ENCODE measurements at regions not wholly inside any gene's neighbourhood (a gene's known extent, or its start where the extent isn't known, plus 50 kb on each side); places are given as distances from the start of the nearest gene placed in this dataset.

DNA sequence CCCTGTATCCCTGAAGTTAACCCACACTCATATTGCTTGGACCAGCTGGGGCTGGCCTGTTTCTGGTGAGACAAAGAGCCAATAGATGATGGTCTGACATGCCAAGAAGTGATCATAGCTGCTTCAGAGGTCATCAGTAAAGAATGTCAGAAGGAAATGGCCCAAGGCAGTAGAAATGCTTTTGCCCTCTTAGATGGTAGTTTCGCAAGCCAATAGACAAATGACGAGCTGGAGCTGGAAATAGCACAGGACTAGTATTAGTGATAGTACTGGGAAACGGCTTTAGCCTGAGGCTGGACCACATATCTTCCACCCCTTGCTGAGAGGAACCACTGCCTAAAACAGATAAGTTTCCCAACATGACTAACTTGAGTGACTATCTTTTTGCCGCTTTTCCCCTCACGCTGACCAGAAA lies 176.1 kb upstream of the THBS1 start:
- TF ChIP-seq, protein P1, sequence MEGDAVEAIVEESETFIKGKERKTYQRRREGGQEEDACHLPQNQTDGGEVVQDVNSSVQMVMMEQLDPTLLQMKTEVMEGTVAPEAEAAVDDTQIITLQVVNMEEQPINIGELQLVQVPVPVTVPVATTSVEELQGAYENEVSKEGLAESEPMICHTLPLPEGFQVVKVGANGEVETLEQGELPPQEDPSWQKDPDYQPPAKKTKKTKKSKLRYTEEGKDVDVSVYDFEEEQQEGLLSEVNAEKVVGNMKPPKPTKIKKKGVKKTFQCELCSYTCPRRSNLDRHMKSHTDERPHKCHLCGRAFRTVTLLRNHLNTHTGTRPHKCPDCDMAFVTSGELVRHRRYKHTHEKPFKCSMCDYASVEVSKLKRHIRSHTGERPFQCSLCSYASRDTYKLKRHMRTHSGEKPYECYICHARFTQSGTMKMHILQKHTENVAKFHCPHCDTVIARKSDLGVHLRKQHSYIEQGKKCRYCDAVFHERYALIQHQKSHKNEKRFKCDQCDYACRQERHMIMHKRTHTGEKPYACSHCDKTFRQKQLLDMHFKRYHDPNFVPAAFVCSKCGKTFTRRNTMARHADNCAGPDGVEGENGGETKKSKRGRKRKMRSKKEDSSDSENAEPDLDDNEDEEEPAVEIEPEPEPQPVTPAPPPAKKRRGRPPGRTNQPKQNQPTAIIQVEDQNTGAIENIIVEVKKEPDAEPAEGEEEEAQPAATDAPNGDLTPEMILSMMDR (conservative IDR thresholded peaks at IDR 0.05; ENCODE audit: low read depth), result no peak
- no peak overlapping the region; the same call in 1 of the 2 replicates for H3K27ac ChIP-seq
- DNase-seq (ENCODE audit: low spot score), result peak; percentile 87
- POLR2A ChIA-PET (ENCODE audit: low non-redundant PET), result no interaction called here
- CTCF ChIA-PET, result interaction anchor here (2.1 kb wide), 1 partner anchor 176 kb away, joined by 6 read pairs; the partner anchor contains the start of gene THBS1

DNA sequence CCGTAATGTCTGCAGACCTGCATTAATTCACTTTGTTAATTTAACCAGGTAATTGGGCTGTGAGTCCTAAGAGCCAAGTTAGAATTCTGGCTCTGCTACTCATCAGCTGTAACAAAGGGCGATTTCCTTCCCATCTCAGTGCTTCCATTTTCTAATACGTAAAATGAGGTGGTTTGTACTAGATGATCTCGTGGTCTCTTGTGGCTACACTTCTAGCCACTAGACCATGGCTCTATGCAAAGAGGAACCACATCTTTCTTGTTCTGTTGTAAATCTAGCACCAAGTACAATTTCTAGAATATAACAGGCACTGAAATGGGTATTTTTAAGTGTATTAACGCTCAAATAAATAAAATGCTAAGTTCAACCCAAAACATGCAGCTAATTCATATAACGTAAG lies 174.4 kb upstream of the THBS1 start:
- POLR2A ChIA-PET (ENCODE audit: low non-redundant PET), result no interaction called here
- H3K27ac ChIP-seq, result no peak overlapping the region
- TF ChIP-seq, protein P1 (conservative IDR thresholded peaks at IDR 0.05; ENCODE audit: low read depth), result no peak
- CTCF ChIA-PET, result no interaction called here
- no peak for DNase-seq (ENCODE audit: low spot score)

DNA sequence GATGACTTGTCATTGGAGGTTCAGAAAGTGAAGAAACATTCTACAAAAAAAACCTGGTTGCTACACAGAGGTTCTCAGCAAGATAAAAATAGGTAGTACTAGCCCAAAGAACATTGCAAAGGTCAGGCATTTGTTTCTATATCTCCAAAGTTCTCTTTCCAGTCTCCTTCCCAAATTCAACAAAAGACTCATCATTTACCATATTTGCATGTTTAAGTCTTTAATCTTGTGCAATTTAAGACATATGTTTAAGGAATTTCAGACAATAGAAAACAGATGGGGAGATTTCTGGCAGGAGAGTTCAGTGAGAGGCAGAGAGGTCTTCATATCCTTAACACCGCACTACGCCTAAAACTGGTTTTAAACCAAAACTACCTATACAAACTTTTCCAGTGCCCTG lies 173.8 kb upstream of the THBS1 start:
- POLR2A ChIA-PET (ENCODE audit: low non-redundant PET), result no interaction called here
- CTCF ChIA-PET, result no interaction called here
- no peak for DNase-seq (ENCODE audit: low spot score)
- H3K27ac ChIP-seq, result no peak overlapping the region
- TF ChIP-seq, protein P1 (conservative IDR thresholded peaks at IDR 0.05; ENCODE audit: low read depth), result no peak

DNA sequence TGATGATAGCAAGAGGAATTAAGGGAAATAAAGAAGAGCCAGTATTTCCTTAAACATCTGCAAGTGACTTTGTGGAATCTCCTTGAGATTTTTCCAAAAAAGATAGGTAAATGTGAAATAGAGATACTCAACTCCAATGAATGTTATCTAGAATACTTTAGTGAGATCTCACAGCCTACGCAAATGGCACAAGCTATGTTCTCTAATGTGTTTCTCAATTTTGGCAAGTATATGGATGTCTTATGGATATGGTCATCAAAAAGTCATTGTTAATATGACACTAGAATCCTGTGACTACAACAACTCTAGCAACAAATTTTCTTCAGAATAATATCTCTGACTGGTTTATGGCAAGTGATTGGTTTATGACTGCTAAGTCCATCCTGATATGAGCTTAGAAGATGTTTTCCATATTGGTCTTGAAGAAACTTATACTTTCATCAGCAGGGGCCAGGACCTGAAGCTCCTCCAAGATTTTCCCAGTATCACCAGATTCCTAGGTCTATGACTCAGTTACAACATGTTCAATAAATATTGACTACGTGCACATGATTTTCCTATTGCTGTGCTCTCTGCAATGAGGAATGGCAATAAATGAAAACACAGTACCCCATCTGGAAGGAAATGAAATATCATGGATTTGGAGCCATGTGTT lies 170.9 kb upstream of the THBS1 start:
- no peak for DNase-seq (ENCODE audit: low spot score)
- CTCF ChIA-PET, result interaction anchor here (0.6 kb wide), 1 partner anchor 211 kb away, joined by 3 read pairs; no protein-coding TSS in a partner anchor
- POLR2A ChIA-PET (ENCODE audit: low non-redundant PET), result no interaction called here

DNA sequence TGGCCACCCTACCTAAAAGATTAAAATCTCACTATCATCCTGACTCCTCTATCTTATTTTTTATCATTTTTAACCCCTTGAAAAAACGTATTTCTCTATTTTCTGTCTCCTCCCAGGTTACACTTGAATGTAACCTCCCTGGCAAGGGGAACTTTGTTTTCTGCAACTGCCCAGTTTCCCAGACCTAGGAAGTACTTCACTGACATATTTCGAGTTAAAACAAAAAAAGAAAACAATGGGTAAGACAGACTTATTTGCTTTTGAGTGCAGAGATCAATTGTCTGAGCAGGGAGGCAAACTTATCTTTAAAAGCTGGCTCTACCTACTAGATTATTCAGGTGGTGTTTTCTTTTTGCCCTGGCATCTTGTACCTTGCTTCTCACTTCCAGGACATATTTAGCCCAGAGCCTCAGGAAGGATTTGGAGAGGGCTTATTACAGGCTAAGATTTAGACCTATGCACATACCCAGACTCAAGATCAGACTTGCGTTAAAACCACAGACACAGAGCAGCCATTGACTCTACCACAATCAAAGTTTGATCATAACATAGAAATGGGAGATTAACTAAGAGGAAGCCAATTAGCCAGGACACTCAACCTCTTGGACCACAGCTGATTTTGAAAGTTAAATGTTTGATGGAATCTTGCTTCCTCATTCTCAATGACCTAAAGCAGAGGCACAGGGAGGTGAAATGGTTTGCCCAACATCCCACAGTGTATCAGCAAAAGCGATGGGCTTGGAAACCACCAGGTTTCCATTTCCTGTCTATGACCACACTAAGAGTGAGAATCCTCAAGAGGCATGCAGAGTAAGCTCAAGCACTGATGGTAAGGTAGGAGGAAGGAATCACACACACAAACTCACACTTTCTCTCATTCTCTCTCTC lies 169.5 kb upstream of the THBS1 start:
- TF ChIP-seq, protein P1 (conservative IDR thresholded peaks at IDR 0.05; ENCODE audit: low read depth), result no peak
- CTCF ChIA-PET, result interaction anchor here (0.6 kb wide), 1 partner anchor 1478 kb away, joined by 3 read pairs; no protein-coding TSS in a partner anchor
- H3K27ac ChIP-seq, result no peak overlapping the region
- DNase-seq (ENCODE audit: low spot score), result no peak
- POLR2A ChIA-PET (ENCODE audit: low non-redundant PET), result no interaction called here

More for the DNA sequence above, 170.9 kb upstream of the THBS1 start:
- no peak overlapping the region for H3K27ac ChIP-seq
- TF ChIP-seq, protein P1 (conservative IDR thresholded peaks at IDR 0.05; ENCODE audit: low read depth), result no peak

DNA sequence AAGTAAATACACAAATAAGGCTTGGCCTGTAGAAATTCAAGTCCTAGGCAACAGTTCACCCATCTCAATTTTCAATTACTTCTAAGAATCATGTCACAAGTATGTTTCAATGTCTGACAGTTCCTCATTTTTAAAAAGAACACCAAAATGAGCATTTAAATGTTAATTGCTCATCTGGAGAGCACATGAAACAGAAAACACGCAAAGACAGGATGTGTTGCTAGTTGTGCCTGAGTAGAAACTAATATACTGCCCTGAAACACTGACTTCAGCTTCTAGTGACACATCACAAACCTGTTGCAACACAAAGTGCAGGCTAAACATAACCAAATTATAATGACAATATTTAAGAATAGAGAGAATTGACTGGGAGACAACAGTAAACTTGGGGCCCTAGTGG lies 167.3 kb upstream of the THBS1 start:
- no peak overlapping the region for H3K27ac ChIP-seq
- TF ChIP-seq, protein P1 (conservative IDR thresholded peaks at IDR 0.05; ENCODE audit: low read depth), result no peak
- no peak for DNase-seq (ENCODE audit: low spot score)
- ChIA-PET POLR2A (ENCODE audit: low non-redundant PET) (no interaction called here), CTCF (no interaction called here)

Measured in RWPE1 (cell line).